Fibroblast of mammary gland (primary cell): ENCODE measurements at regions not wholly inside any gene's neighbourhood (a gene's known extent, or its start where the extent isn't known, plus 50 kb on each side); places are given as distances from the start of the nearest gene placed in this dataset.
"Not testable (repeated sequence)": the region's sequence is repeated elsewhere in the genome, so short reads cannot be mapped to it uniquely, and the experiment has no call there.

Experiments used
- DNase-seq: peaks from one replicate; pipeline ENCODE4 v3.0.0-alpha.2; 2010; ENCODE audit warnings: low read depth
- H3K4me3 ChIP-seq: 2 replicates; pipeline ENCODE4 v1.5.1; 2011; ENCODE audit warnings: low read depth, mild to moderate bottlenecking, low read length, moderate library complexity; ENCODE audit not compliant: control insufficient read depth
- TF ChIP-seq, protein P1 (sequence below): conservative IDR thresholded peaks from 2 replicates; pipeline ENCODE4 v1.5.1; 2011; ENCODE audit warnings: low read depth, low read length, inconsistent platforms; ENCODE audit not compliant: control insufficient read depth, insufficient read depth

DNA sequence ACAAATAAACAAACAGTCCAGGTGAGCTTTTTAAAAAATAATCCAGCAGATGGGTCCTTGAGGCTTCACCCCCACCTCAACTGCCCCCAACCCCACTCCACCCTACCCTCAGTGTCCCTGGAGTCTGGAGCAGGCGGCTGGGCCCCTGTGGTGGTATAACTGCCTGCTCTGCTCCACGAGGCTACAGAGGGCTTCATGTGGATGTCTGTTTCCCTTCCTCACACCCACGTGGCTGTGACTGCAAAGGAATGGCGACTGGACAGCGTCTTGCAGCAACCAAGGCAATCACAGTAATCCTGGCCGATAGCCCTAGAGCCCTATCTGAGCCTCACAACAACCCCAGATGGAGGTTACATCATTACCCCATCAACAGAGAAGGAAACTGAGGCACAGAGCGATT, 76.5 kb downstream of the SLC2A10 start:
- TF ChIP-seq, protein P1, sequence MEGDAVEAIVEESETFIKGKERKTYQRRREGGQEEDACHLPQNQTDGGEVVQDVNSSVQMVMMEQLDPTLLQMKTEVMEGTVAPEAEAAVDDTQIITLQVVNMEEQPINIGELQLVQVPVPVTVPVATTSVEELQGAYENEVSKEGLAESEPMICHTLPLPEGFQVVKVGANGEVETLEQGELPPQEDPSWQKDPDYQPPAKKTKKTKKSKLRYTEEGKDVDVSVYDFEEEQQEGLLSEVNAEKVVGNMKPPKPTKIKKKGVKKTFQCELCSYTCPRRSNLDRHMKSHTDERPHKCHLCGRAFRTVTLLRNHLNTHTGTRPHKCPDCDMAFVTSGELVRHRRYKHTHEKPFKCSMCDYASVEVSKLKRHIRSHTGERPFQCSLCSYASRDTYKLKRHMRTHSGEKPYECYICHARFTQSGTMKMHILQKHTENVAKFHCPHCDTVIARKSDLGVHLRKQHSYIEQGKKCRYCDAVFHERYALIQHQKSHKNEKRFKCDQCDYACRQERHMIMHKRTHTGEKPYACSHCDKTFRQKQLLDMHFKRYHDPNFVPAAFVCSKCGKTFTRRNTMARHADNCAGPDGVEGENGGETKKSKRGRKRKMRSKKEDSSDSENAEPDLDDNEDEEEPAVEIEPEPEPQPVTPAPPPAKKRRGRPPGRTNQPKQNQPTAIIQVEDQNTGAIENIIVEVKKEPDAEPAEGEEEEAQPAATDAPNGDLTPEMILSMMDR: no peak
- no peak overlapping the region for H3K4me3 ChIP-seq
- DNase-seq: no peak

DNA sequence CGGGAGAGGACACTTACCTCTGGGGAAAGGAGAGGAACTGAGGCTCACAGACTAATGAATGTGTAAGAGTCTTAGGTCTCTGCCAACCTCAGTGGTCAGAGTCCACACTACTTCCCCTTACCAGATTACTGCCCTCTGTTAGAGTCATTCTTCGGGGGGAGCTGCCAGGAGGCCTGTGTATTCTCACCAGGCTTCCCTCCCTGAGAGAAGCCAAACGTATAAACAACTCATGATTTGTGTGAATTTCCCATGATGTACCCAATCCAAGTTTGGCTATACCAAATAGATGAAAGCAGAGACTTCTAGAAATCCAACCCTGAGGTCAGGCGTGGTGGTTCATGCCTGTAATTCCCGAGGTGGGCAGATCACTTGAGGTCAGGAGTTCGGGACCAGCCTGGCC, 77.1 kb downstream of the SLC2A10 start:
- TF ChIP-seq, protein P1: no peak
- H3K4me3 ChIP-seq: no peak overlapping the region
- no peak for DNase-seq

- TF ChIP-seq, protein P1: no peak
- DNase-seq: no peak
- H3K4me3 ChIP-seq: no peak overlapping the region
These were observed 78.7 kb downstream of the SLC2A10 start for GRCh38 chr20:46787991-46788762.

- not testable (repeated sequence) for DNase-seq
These were observed 79.3 kb downstream of the SLC2A10 start for GRCh38 chr20:46788763-46789091.

GRCh38 chr20:46789339-46790028, 80.0 kb downstream of the SLC2A10 start:
- H3K4me3 ChIP-seq: no peak overlapping the region
- DNase-seq: no peak
- TF ChIP-seq, protein P1: no peak

More at GRCh38 chr20:46788763-46789091, 79.3 kb downstream of the SLC2A10 start:
- not testable (repeated sequence) for H3K4me3 ChIP-seq

DNA sequence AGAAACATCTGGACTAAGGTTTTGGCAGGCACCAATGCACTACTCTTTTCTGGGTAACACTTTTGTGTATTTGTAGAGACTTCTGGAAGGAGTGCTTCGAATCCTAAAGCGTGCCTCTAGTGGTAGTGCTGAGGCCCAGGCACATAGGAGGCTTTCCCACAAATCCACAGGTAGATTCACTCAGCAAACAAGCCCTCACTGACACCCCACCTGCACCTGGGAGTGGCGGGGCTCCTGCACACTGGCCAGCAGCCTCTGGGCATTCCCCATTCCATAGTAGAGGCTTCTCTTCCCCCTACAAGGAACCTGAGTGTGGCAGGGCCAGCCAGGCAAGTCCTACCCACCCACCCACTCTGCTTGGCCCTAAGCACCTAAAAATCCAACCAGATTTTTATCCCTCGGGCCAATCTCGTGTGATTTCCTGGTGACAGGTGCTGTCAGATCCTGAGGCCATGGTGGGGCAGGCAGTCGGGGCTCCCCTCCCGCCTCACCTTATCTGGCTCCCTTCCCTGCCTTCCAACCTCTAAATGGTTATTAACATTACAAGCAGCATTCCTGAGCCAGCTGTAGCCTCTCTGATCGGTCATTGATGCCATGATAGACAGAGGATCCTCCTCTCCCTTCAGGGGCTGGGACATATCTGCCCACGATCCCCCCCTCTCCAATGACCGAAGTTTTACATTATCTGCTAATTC, 82.4 kb downstream of the SLC2A10 start:
- no peak for DNase-seq
- TF ChIP-seq, protein P1: no peak
- H3K4me3 ChIP-seq: no peak overlapping the region

DNA sequence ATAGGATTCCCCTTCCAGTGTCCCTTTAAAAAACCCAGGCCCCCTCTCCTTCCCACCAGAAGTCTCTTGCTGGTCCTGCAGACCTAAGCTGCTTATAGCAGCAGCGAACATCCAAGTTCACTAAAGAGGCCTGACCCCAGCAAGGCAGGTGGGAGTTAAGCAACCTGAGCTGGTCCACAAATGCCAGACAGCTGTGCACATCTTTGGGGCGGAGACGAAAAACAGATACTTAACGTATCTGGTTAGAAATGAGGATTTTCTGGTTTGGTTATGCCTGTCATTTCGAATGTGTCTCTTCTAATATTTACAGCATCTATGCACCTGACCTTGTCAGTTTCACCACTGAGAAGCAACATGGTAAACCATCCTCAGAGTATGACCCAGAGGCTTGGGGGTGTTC, 87.8 kb downstream of the SLC2A10 start:
- no peak for DNase-seq
- H3K4me3 ChIP-seq: no peak overlapping the region
- TF ChIP-seq, protein P1: no peak
